HepG2 (cell line): ENCODE measurements at regions not wholly inside any gene's neighbourhood (a gene's known extent, or its start where the extent isn't known, plus 50 kb on each side); places are given as distances from the start of the nearest gene placed in this dataset.

Experiments used
- ATAC-seq: fragments of 200-7000 bp; cut with Tn5 transposase; 3 replicates; pipeline ENCODE4 v1.9.1; 2020; ENCODE audit warnings: mild to moderate bottlenecking, moderate library complexity
- BruUV-seq: library from RNA; stranded (reverse); fragments of 400-500 nt; replicated peaks from 2 replicates; lab custom pipeline; 2021; lab: Mats Ljungman, UMichigan
- CTCF ChIA-PET: fragments of 300-600 bp; formaldehyde crosslinking; extraction: SDS; loops from one replicate; lab custom pipeline; 2021; ENCODE audit warnings: low total read pairs, inconsistent platforms, low intra/inter-chr PET ratio; lab: Yijun Ruan, JAX
- POLR2A ChIA-PET: fragments of 350-600 bp; sonication (Branson Sonifier 250); formaldehyde crosslinking; loops from one replicate; lab custom pipeline; 2020; ENCODE audit warnings: antibody characterized with exemption, inconsistent platforms; lab: Yijun Ruan, JAX
- DNase-seq: peaks from one replicate; pipeline ENCODE4 v3.0.0-alpha.2; 2015; ENCODE audit warnings: low spot score
- FAIRE-seq: peaks from 3 replicates; lab custom pipeline; 2011; peaks lifted over from hg19 to GRCh38; lab: Jason Lieb, UNC
- H2AFZ ChIP-seq: one replicate; pipeline ENCODE4 v1.6.1; 2011; ENCODE audit warnings: low read length, inconsistent platforms
- H3K27ac ChIP-seq: fragments of 300-600 bp; 3 replicates; pipeline ENCODE4 v1.8.0; 2011; ENCODE audit warnings: mixed run types, mild to moderate bottlenecking, mixed read lengths, low read length, inconsistent platforms; ENCODE audit not compliant: insufficient read depth; ENCODE audit errors: extremely low read length
- H3K27me3 ChIP-seq, 2 experiments: fragments of 200-600 bp in 1 of 2; 2 replicates in 1 of 2; 3 replicates in 1 of 2; pipeline versions ENCODE4 v1.6.0 to v1.8.0; 2011; ENCODE audit warnings: low read length in 2 of 2, mild to moderate bottlenecking in 2 of 2, moderate library complexity in 2 of 2, inconsistent platforms in 1 of 2; ENCODE audit not compliant: insufficient read depth in 2 of 2, control insufficient read depth in 1 of 2
- H3K36me3 ChIP-seq, 2 experiments: fragments of 200-600 bp in 1 of 2; replicated peaks in 1 of 2; 2 replicates in 1 of 2; 3 replicates in 1 of 2; pipeline versions ENCODE4 v1.5.1 to v1.8.0; 2011; ENCODE audit warnings: low read length in 2 of 2, inconsistent platforms in 1 of 2; ENCODE audit not compliant: insufficient read depth in 2 of 2, control insufficient read depth in 1 of 2
- H3K4me1 ChIP-seq: 2 replicates; pipeline ENCODE4 v1.5.1; 2012; ENCODE audit warnings: low read length, inconsistent platforms; ENCODE audit not compliant: insufficient read depth
- H3K4me2 ChIP-seq: 2 replicates; pipeline ENCODE4 v1.6.0; 2011; ENCODE audit warnings: low read depth, low read length, inconsistent platforms
- H3K4me3 ChIP-seq, 3 experiments: fragments of 200-600 bp in 1 of 3; sonication (generic), shearing (Covaris generic) in 1 of 3; replicated peaks in 1 of 3; 2 replicates each; pipeline ENCODE4 v1.5.1; 2011 to 2016; ENCODE audit warnings: low read length in 3 of 3, inconsistent platforms in 2 of 3, low read depth in 2 of 3, mild to moderate bottlenecking in 2 of 3, control low read depth in 1 of 3, mixed read lengths in 1 of 3; ENCODE audit not compliant: insufficient read depth in 1 of 3
- H3K79me2 ChIP-seq: one replicate; pipeline ENCODE4 v1.6.1; 2011; ENCODE audit warnings: low read length, inconsistent platforms; ENCODE audit not compliant: insufficient read depth
- H3K9ac ChIP-seq: 2 replicates; pipeline ENCODE4 v1.6.0; 2011; ENCODE audit warnings: mild to moderate bottlenecking, low read depth, low read length, inconsistent platforms; ENCODE audit not compliant: insufficient read depth
- H3K9me3 ChIP-seq: 2 replicates; pipeline ENCODE4 v1.5.1; 2012; ENCODE audit warnings: mild to moderate bottlenecking, low read length
- H4K20me1 ChIP-seq: 2 replicates; pipeline ENCODE4 v1.6.0; 2011; ENCODE audit warnings: inconsistent platforms, mild to moderate bottlenecking, low read length, moderate library complexity; ENCODE audit not compliant: insufficient read depth
- BCL6 ChIP-seq: IDR thresholded peaks from 2 replicates; pipeline ENCODE4 v1.6.1; 2016; ENCODE audit warnings: missing genetic modification reagents, missing compliant biosample characterization
- SOX6 ChIP-seq, 2 experiments: fragments of 450-650 bp in 1 of 2; sonication (generic) in 1 of 2; formaldehyde crosslinking in 1 of 2; IDR thresholded peaks; 2 replicates each; pipeline versions ENCODE4 v1.4.0 to v1.6.1; 2017 to 2020; ENCODE audit warnings: antibody characterized with exemption in 1 of 2, mild to moderate bottlenecking in 1 of 2, missing genetic modification reagents in 1 of 2
- TSC22D2 ChIP-seq: sonication (generic); formaldehyde crosslinking; IDR thresholded peaks from 2 replicates; pipeline ENCODE4 v1.5.1; 2020; ENCODE audit warnings: missing genetic modification reagents, mild to moderate bottlenecking, borderline replicate concordance
- ZNF333 ChIP-seq: sonication (generic); formaldehyde crosslinking; IDR thresholded peaks from 2 replicates; pipeline ENCODE4 v1.4.0; 2020; ENCODE audit warnings: mild to moderate bottlenecking, missing genetic modification reagents, borderline replicate concordance
- ZSCAN21 ChIP-seq: sonication (generic); formaldehyde crosslinking; IDR thresholded peaks from 2 replicates; pipeline ENCODE4 v1.8.0; 2022; ENCODE audit warnings: mild to moderate bottlenecking, missing genetic modification reagents, moderate library complexity, borderline replicate concordance
- WGBS: methylation state at CpG from one replicate; pipeline ENCODE4 v1.1.6; 2017; ENCODE audit warnings: low lambda C conversion rate; 5-methylcytosine and 5-hydroxymethylcytosine counted together
- in situ Hi-C: cut with HindIII; loops from 2 replicates; pipeline ENCODE4 v1.10.0; 2017; ENCODE audit warnings: low pct_unique_long_range_greater_than_20kb; ENCODE audit not compliant: extremely low pct_ligation_motif_present
- intact Hi-C: fragments of 100-400 bp; cut with micrococcal nuclease; formaldehyde crosslinking; loops from one replicate; pipeline ENCODE4 v1.10.0; 2022; ENCODE audit not compliant: unreplicated experiment
- TF ChIP-seq, protein P1 (sequence below): IDR thresholded peaks from 2 replicates; pipeline ENCODE4 v1.6.1; 2016; ENCODE audit warnings: missing compliant biosample characterization, missing genetic modification reagents, borderline replicate concordance
- TF ChIP-seq, protein P2 (sequence below): sonication (generic); formaldehyde crosslinking; IDR thresholded peaks from 2 replicates; pipeline ENCODE4 v1.4.0; 2020; ENCODE audit warnings: missing genetic modification reagents
- TF ChIP-seq, protein P3 (sequence below): IDR thresholded peaks from 2 replicates; pipeline ENCODE4 v1.6.1; 2016; ENCODE audit warnings: mild to moderate bottlenecking
- TF ChIP-seq, protein P4 (sequence below): sonication (generic); formaldehyde crosslinking; IDR thresholded peaks from 2 replicates; pipeline ENCODE4 v1.5.0; 2020; ENCODE audit warnings: mild to moderate bottlenecking, missing genetic modification reagents, moderate library complexity
- TF ChIP-seq, protein P5 (sequence below): sonication (generic); formaldehyde crosslinking; IDR thresholded peaks from 2 replicates; pipeline ENCODE4 v1.8.0; 2023; ENCODE audit warnings: mild to moderate bottlenecking, missing genetic modification reagents
- TF ChIP-seq, protein P6 (sequence below): IDR thresholded peaks from 2 replicates; pipeline ENCODE4 v1.6.1; 2016; ENCODE audit warnings: mild to moderate bottlenecking, missing biosample characterization, missing genetic modification reagents

DNA sequence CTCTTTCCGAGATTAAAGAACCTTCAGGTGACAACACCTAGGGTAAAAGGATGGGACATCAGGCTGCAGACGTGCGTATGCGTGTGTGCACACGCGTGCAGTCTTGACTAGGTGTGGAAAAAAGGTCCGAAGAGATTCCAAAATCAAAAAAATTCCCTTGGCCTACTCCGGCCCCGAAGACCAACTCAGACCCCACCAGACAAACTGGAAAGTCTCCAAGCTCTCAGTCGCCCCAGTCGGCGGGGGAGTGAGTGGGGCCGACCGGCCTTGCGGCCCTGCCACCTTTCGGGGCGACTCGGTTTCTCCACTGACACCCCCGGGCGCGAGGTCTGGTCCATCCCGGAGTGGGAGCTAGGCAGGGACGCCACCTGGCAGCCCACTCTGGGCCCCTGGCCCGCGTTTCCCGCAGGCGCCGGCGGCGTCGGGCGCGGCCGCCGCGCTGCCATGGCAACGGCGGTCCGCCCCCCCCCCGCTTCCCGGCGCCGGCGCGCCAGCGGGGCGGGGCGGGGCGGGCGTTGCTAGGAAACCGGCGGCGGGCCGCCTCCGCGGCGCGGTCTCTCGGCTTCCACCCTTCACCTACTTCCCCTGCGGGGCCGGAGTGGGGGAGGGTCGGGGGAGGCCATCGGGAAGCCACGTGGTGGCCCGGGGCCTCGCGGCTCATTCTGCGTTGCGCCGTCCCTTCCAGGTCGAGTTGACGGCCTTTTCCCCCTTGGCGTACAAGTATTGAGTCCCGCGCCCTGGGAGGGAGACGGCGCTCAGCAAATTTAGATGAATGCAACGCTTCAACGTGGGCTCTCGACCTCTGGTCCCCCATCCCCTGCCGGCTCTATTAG lies 253.1 kb downstream of the EFCAB11 start:
- Histone ChIP-seq H3K4me1 (peaks cover 13% of the 10 kb centered on the region), H3K9me3 (0 out of 2 replicates have a peak, but pooled peaks cover 5% of the 10 kb centered on the region), H3K36me3 (no peaks in the 10 kb centered on the region), H2AFZ (no peak overlapping the region), H3K27me3 (peaks cover 0 to 15% of the 10 kb centered on the region in 2 experiments; a peak in 2 of 5 replicates), H3K27ac (no peak overlapping the region), H3K4me2 (peak overlapping the region; percentile 85), H4K20me1 (no peaks in the 10 kb centered on the region), H3K4me3 (peak overlapping the region; percentile 42 to 72 (median 50); a peak in 5 of 6 replicates), H3K9ac (peak overlapping the region; percentile 43; the same call in 1 of the 2 replicates), H3K79me2 (no peaks in the 10 kb centered on the region)
- DNase-seq (peak; percentile 34), FAIRE-seq (no peak), ATAC-seq (peak; percentile 77)
- in situ Hi-C loops: no loop called here
- ChIA-PET CTCF (no interaction called here), POLR2A (no interaction called here)
- intact Hi-C loops: no loop called here
- BruUV-seq: no TSS peak
- WGBS: 43% methylated on average over 22 of the region's 81 CpGs
- TF ChIP-seq, protein P1, sequence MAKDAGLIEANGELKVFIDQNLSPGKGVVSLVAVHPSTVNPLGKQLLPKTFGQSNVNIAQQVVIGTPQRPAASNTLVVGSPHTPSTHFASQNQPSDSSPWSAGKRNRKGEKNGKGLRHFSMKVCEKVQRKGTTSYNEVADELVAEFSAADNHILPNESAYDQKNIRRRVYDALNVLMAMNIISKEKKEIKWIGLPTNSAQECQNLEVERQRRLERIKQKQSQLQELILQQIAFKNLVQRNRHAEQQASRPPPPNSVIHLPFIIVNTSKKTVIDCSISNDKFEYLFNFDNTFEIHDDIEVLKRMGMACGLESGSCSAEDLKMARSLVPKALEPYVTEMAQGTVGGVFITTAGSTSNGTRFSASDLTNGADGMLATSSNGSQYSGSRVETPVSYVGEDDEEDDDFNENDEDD (CRISPR knock-in tag): peak; percentile 72; the same call in 1 of the 2 replicates
- TF ChIP-seq ZNF333 (CRISPR knock-in tag) (no peak), SOX6 (IDR thresholded peaks at IDR 0.05) (no peak), SOX6 (CRISPR knock-in tag; IDR thresholded peaks at IDR 0.05) (peak; percentile 32; the same call in 1 of the 2 replicates), TSC22D2 (0 out of 2 replicates have a peak, but pooled peaks have one; percentile 30), BCL6 (peak; percentile 24; the same call in 1 of the 2 replicates), ZSCAN21 (CRISPR knock-in tag) (peak; percentile 49; the same call in 1 of the 2 replicates)
- TF ChIP-seq, protein P2, sequence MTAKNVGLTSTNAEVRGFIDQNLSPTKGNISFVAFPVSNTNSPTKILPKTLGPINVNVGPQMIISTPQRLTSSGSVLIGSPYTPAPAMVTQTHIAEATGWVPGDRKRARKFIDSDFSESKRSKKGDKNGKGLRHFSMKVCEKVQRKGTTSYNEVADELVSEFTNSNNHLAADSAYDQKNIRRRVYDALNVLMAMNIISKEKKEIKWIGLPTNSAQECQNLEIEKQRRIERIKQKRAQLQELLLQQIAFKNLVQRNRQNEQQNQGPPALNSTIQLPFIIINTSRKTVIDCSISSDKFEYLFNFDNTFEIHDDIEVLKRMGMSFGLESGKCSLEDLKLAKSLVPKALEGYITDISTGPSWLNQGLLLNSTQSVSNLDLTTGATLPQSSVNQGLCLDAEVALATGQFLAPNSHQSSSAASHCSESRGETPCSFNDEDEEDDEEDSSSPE (CRISPR knock-in tag): peak; percentile 48; the same call in 1 of the 2 replicates
- TF ChIP-seq, protein P3, sequence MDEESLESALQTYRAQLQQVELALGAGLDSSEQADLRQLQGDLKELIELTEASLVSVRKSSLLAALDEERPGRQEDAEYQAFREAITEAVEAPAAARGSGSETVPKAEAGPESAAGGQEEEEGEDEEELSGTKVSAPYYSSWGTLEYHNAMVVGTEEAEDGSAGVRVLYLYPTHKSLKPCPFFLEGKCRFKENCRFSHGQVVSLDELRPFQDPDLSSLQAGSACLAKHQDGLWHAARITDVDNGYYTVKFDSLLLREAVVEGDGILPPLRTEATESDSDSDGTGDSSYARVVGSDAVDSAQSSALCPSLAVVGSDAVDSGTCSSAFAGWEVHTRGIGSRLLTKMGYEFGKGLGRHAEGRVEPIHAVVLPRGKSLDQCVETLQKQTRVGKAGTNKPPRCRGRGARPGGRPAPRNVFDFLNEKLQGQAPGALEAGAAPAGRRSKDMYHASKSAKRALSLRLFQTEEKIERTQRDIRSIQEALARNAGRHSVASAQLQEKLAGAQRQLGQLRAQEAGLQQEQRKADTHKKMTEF: peak; percentile 60; the same call in 1 of the 2 replicates
- TF ChIP-seq, protein P4, sequence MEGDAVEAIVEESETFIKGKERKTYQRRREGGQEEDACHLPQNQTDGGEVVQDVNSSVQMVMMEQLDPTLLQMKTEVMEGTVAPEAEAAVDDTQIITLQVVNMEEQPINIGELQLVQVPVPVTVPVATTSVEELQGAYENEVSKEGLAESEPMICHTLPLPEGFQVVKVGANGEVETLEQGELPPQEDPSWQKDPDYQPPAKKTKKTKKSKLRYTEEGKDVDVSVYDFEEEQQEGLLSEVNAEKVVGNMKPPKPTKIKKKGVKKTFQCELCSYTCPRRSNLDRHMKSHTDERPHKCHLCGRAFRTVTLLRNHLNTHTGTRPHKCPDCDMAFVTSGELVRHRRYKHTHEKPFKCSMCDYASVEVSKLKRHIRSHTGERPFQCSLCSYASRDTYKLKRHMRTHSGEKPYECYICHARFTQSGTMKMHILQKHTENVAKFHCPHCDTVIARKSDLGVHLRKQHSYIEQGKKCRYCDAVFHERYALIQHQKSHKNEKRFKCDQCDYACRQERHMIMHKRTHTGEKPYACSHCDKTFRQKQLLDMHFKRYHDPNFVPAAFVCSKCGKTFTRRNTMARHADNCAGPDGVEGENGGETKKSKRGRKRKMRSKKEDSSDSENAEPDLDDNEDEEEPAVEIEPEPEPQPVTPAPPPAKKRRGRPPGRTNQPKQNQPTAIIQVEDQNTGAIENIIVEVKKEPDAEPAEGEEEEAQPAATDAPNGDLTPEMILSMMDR (CRISPR knock-in tag): no peak
- TF ChIP-seq, protein P5, sequence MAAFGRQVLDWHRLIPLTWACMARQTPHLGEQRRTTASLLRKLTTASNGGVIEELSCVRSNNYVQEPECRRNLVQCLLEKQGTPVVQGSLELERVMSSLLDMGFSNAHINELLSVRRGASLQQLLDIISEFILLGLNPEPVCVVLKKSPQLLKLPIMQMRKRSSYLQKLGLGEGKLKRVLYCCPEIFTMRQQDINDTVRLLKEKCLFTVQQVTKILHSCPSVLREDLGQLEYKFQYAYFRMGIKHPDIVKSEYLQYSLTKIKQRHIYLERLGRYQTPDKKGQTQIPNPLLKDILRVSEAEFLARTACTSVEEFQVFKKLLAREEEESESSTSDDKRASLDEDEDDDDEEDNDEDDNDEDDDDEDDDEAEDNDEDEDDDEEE (CRISPR knock-in tag): peak; percentile 44; the same call in 1 of the 2 replicates
- TF ChIP-seq, protein P6, sequence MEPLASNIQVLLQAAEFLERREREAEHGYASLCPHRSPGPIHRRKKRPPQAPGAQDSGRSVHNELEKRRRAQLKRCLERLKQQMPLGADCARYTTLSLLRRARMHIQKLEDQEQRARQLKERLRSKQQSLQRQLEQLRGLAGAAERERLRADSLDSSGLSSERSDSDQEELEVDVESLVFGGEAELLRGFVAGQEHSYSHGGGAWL (CRISPR knock-in tag): peak; percentile 54; the same call in 1 of the 2 replicates
